Hepatocyte (in vitro differentiated cells): ENCODE measurements at regions not wholly inside any gene's neighbourhood (a gene's known extent, or its start where the extent isn't known, plus 50 kb on each side); places are given as distances from the start of the nearest gene placed in this dataset.
A peak's percentile ranks its signal among the peaks of the same experiment; 100 is the strongest.

Source experiments
- DNase-seq: peaks from one replicate; pipeline ENCODE4 v3.0.0-alpha.2; 2016; ENCODE audit warnings: low spot score
- H2AFZ ChIP-seq: fragments of 200-600 bp; sonication (generic); 2 replicates; pipeline ENCODE4 v1.6.0; 2016; ENCODE audit warnings: antibody characterized with exemption, mild to moderate bottlenecking
- H3K27ac ChIP-seq: fragments of 200-600 bp; sonication (generic); 2 replicates; pipeline ENCODE4 v1.5.1; 2016; ENCODE audit warnings: mild to moderate bottlenecking
- H3K27me3 ChIP-seq: fragments of 200-600 bp; sonication (generic); 2 replicates; pipeline ENCODE4 v1.6.1; 2016
- H3K36me3 ChIP-seq: fragments of 200-600 bp; sonication (generic); replicated peaks from 2 replicates; pipeline ENCODE4 v1.5.1; 2016; ENCODE audit warnings: low read depth; ENCODE audit not compliant: insufficient read depth
- H3K4me1 ChIP-seq: fragments of 200-600 bp; sonication (generic); 2 replicates; pipeline ENCODE4 v1.5.1; 2016; ENCODE audit warnings: mild to moderate bottlenecking, moderate library complexity; ENCODE audit not compliant: insufficient read depth
- H3K4me2 ChIP-seq: fragments of 200-600 bp; sonication (generic); 2 replicates; pipeline ENCODE4 v1.6.0; 2016
- H3K4me3 ChIP-seq: fragments of 200-600 bp; sonication (generic); 2 replicates; pipeline ENCODE4 v1.5.1; 2016; ENCODE audit warnings: mild to moderate bottlenecking
- H3K79me2 ChIP-seq: fragments of 200-600 bp; sonication (generic); 2 replicates; pipeline ENCODE4 v1.6.0; 2017; ENCODE audit warnings: mild to moderate bottlenecking
- H3K9me2 ChIP-seq: fragments of 200-600 bp; sonication (generic); replicated peaks from 2 replicates; pipeline ENCODE4 v1.6.0; 2017; ENCODE audit warnings: mild to moderate bottlenecking; ENCODE audit not compliant: insufficient read depth
- H3K9me3 ChIP-seq: fragments of 200-600 bp; sonication (generic); 2 replicates; pipeline ENCODE4 v1.5.1; 2016; ENCODE audit warnings: low read depth, mild to moderate bottlenecking
- H4K20me1 ChIP-seq: fragments of 200-600 bp; sonication (generic); 2 replicates; pipeline ENCODE4 v1.6.0; 2016; ENCODE audit warnings: mild to moderate bottlenecking; ENCODE audit not compliant: insufficient read depth, poor library complexity, severe bottlenecking
- CTCF ChIP-seq: fragments of 200-600 bp; sonication (generic); IDR thresholded peaks from 2 replicates; pipeline ENCODE4 v1.5.1; 2016; ENCODE audit warnings: antibody characterized with exemption, mild to moderate bottlenecking; ENCODE audit not compliant: poor library complexity
- EZH2 ChIP-seq: fragments of 200-600 bp; sonication (generic); IDR thresholded peaks from 2 replicates; pipeline ENCODE4 v1.6.1; 2016; ENCODE audit warnings: antibody characterized with exemption, mild to moderate bottlenecking, borderline replicate concordance
- EZH2phosphoT487 ChIP-seq: fragments of 200-600 bp; sonication (generic); IDR thresholded peaks from one replicate; pipeline ENCODE4 v1.6.1; 2018; ENCODE audit warnings: antibody characterized with exemption, mild to moderate bottlenecking, low read depth, moderate library complexity; ENCODE audit not compliant: unreplicated experiment, severe bottlenecking
- WGBS: methylation state at CpG from one replicate; pipeline ENCODE4 v1.1.6; 2016; ENCODE audit warnings: low lambda C conversion rate; ENCODE audit errors: missing lambda C conversion rate; 5-methylcytosine and 5-hydroxymethylcytosine counted together

- no peak for TF ChIP-seq EZH2
- TF ChIP-seq EZH2phosphoT487, result no peak
- peak; percentile 73 for TF ChIP-seq CTCF
- Histone ChIP-seq H4K20me1 (no peaks in the 10 kb centered on the region), H3K4me2 (peak overlapping the region; percentile 72), H3K4me3 (no peak overlapping the region), H3K9me3 (no peaks in the 10 kb centered on the region), H3K27ac (peak overlapping the region; percentile 30), H3K36me3 (no peaks in the 10 kb centered on the region), H3K9me2 (no peaks in the 10 kb centered on the region), H3K79me2 (no peaks in the 10 kb centered on the region), H3K4me1 (peaks cover 3% of the 10 kb centered on the region), H3K27me3 (no peaks in the 10 kb centered on the region), H2AFZ (peak overlapping the region; percentile 70)
- peak; percentile 92 for DNase-seq
- WGBS, result 18% methylated on average over 17 of the region's 17 CpGs
Observed at GRCh38 chr2:173448938-173449471, 94.3 kb downstream of the CDCA7 start.

- TF ChIP-seq CTCF (no peak), EZH2phosphoT487 (no peak), EZH2 (no peak)
- H2AFZ ChIP-seq, result no peak overlapping the region
- no peaks in the 10 kb centered on the region for H4K20me1 ChIP-seq
Observed at GRCh38 chr2:173451118-173451517, 96.4 kb downstream of the CDCA7 start.

GRCh38 chr2:173451941-173452340 is 97.3 kb downstream of the CDCA7 start:
- no peaks in the 10 kb centered on the region for H3K9me2 ChIP-seq

More at GRCh38 chr2:173451118-173451517, 96.4 kb downstream of the CDCA7 start:
- Histone ChIP-seq H3K4me2 (no peak overlapping the region), H3K9me3 (no peaks in the 10 kb centered on the region), H3K9me2 (no peaks in the 10 kb centered on the region), H3K79me2 (no peaks in the 10 kb centered on the region), H3K4me3 (no peak overlapping the region), H3K27ac (no peak overlapping the region), H3K36me3 (no peaks in the 10 kb centered on the region), H3K4me1 (peaks cover 3% of the 10 kb centered on the region), H3K27me3 (no peaks in the 10 kb centered on the region)
- WGBS, result 83% methylated on average over 8 of the region's 8 CpGs
- DNase-seq, result no peak

More at GRCh38 chr2:173451941-173452340, 97.3 kb downstream of the CDCA7 start:
- H3K4me3 ChIP-seq, result no peak overlapping the region
- H4K20me1 ChIP-seq, result no peaks in the 10 kb centered on the region
- no peak for DNase-seq
- no peak for TF ChIP-seq EZH2
- no peak for TF ChIP-seq CTCF
- no peak for TF ChIP-seq EZH2phosphoT487
- H3K27ac ChIP-seq, result no peak overlapping the region
- H3K36me3 ChIP-seq, result no peaks in the 10 kb centered on the region
- 95% methylated on average over 4 of the region's 4 CpGs for WGBS
- no peaks in the 10 kb centered on the region for H3K9me3 ChIP-seq
- peaks cover 3% of the 10 kb centered on the region for H3K4me1 ChIP-seq
- H3K27me3 ChIP-seq, result no peaks in the 10 kb centered on the region
- H3K4me2 ChIP-seq, result no peak overlapping the region
- H2AFZ ChIP-seq, result no peak overlapping the region
- no peaks in the 10 kb centered on the region for H3K79me2 ChIP-seq
